GM18502 (cell line): ENCODE measurements at regions not wholly inside any gene's neighbourhood (a gene's known extent, or its start where the extent isn't known, plus 50 kb on each side); places are given as distances from the start of the nearest gene placed in this dataset.

Experiments
- ATAC-seq: cut with Tn5 transposase; IDR thresholded peaks from one replicate; pipeline ENCODE4 v1.9.1; 2021; ENCODE audit warnings: mild to moderate bottlenecking; ENCODE audit not compliant: unreplicated experiment, poor library complexity

- no peak for ATAC-seq
Measured at GRCh38 chr21:27257908-27258556, 291.1 kb upstream of the ADAMTS5 start.

- no peak for ATAC-seq
Measured at GRCh38 chr21:27257226-27257625, 290.3 kb upstream of the ADAMTS5 start.

GRCh38 chr21:27251752-27252151 is 284.9 kb upstream of the ADAMTS5 start:
- ATAC-seq = no peak

GRCh38 chr21:27250366-27250765 is 283.5 kb upstream of the ADAMTS5 start:
- no peak for ATAC-seq

- no peak for ATAC-seq
Measured at GRCh38 chr21:27248814-27249213, 281.9 kb upstream of the ADAMTS5 start.

- no peak for ATAC-seq
Measured at GRCh38 chr21:27246741-27247140, 279.9 kb upstream of the ADAMTS5 start.

GRCh38 chr21:27244776-27245175 is 277.9 kb upstream of the ADAMTS5 start:
- ATAC-seq = no peak

- no peak for ATAC-seq
Measured at GRCh38 chr21:27244352-27244751, 277.5 kb upstream of the ADAMTS5 start.

GRCh38 chr21:27240839-27241238 is 274.0 kb upstream of the ADAMTS5 start:
- ATAC-seq = no peak

- ATAC-seq = no peak
Measured at GRCh38 chr21:27233514-27234115, 266.7 kb upstream of the ADAMTS5 start.

- no peak for ATAC-seq
Measured at GRCh38 chr21:27225940-27226339, 259.1 kb upstream of the ADAMTS5 start.

GRCh38 chr21:27225151-27225550 is 258.3 kb upstream of the ADAMTS5 start:
- ATAC-seq = no peak

- ATAC-seq = no peak
Measured at GRCh38 chr21:27224169-27224568, 257.3 kb upstream of the ADAMTS5 start.

- no peak for ATAC-seq
Measured at GRCh38 chr21:27221077-27221476, 254.2 kb upstream of the ADAMTS5 start.

- ATAC-seq = no peak
Measured at GRCh38 chr21:27220416-27220815, 253.5 kb upstream of the ADAMTS5 start.

- no peak for ATAC-seq
Measured at GRCh38 chr21:27219068-27219467, 252.2 kb upstream of the ADAMTS5 start.

- no peak for ATAC-seq
Measured at GRCh38 chr21:27213303-27213702, 246.4 kb upstream of the ADAMTS5 start.

GRCh38 chr21:27212441-27212840 is 245.6 kb upstream of the ADAMTS5 start:
- no peak for ATAC-seq

- no peak for ATAC-seq
Measured at GRCh38 chr21:27209546-27209945, 242.7 kb upstream of the ADAMTS5 start.

GRCh38 chr21:27206368-27206982 is 239.6 kb upstream of the ADAMTS5 start:
- ATAC-seq = no peak

- no peak for ATAC-seq
Measured at GRCh38 chr21:27202301-27202700, 235.4 kb upstream of the ADAMTS5 start.

GRCh38 chr21:27201197-27201596 is 234.3 kb upstream of the ADAMTS5 start:
- ATAC-seq = no peak
